ENCODE measurements at regions not wholly inside any gene's neighbourhood (a gene's known extent, or its start where the extent isn't known, plus 50 kb on each side); places are given as distances from the start of the nearest gene placed in this dataset.
"Not testable (repeated sequence)": the region's sequence is repeated elsewhere in the genome, so short reads cannot be mapped to it uniquely, and the experiment has no call there.

DNA sequence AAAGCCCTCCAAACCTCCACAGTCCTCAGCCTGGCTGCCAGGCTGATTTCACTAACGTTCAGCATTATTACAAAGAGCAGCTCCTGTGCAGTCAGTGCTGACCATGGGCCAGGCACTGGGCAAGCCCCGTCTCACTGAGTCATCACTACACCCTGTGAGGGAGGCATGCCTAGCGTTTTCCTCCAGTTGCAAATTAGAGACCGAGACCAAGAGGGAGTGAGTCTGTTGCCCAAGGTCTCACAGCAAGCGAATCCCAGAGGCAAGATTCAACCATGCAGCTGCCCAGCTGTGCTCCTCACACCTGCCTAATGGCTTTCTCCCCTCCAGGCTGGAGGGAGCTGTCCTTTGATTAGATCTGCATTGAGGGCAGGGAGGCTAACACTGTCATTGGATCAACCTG lies 229.3 kb upstream of the LHX5 start:
- H3K27ac ChIP-seq (replicated peaks), result no peak overlapping the region
- no peak for TF ChIP-seq REST (IDR thresholded peaks at IDR 0.05; ENCODE audit: insufficient replicate concordance, low read depth)
- no peak for TF ChIP-seq POLR2AphosphoS5 (IDR thresholded peaks at IDR 0.05; ENCODE audit: low read depth)
- no peak for TF ChIP-seq SPI1 (IDR thresholded peaks at IDR 0.05; ENCODE audit: borderline replicate concordance, low read depth)
- no peak for TF ChIP-seq GABPA (IDR thresholded peaks at IDR 0.05; ENCODE audit: low read depth)
- TF ChIP-seq CTCF (IDR thresholded peaks at IDR 0.05; ENCODE audit: insufficient read depth, low read length), result no peak
- DNase-seq (ENCODE audit: low read depth in 1 of 2, low spot score in 1 of 2), result no peak
- H3K27me3 ChIP-seq (ENCODE audit: insufficient read depth, poor library complexity, severe bottlenecking), result no peaks in the 10 kb centered on the region
- no peak overlapping the region for H3K4me3 ChIP-seq (replicated peaks; ENCODE audit: insufficient read depth, low read length)

GRCh38 chr12:113699984-113700383 lies 228.3 kb upstream of the LHX5 start:
- not testable (repeated sequence) for DNase-seq (ENCODE audit: low read depth in 1 of 2, low spot score in 1 of 2); H3K27me3 ChIP-seq (ENCODE audit: insufficient read depth, poor library complexity, severe bottlenecking); H3K4me3 ChIP-seq (replicated peaks; ENCODE audit: insufficient read depth, low read length); H3K27ac ChIP-seq (replicated peaks)

GRCh38 chr12:113698510-113698858 lies 226.8 kb upstream of the LHX5 start:
- TF ChIP-seq POLR2AphosphoS5 (IDR thresholded peaks at IDR 0.05; ENCODE audit: low read depth) (no peak), REST (IDR thresholded peaks at IDR 0.05; ENCODE audit: insufficient replicate concordance, low read depth) (no peak), GABPA (IDR thresholded peaks at IDR 0.05; ENCODE audit: low read depth) (no peak), CTCF (IDR thresholded peaks at IDR 0.05; ENCODE audit: insufficient read depth, low read length) (no peak), SPI1 (IDR thresholded peaks at IDR 0.05; ENCODE audit: borderline replicate concordance, low read depth) (no peak)
- Histone ChIP-seq H3K27me3 (ENCODE audit: insufficient read depth, poor library complexity, severe bottlenecking) (no peaks in the 10 kb centered on the region), H3K27ac (replicated peaks) (no peak overlapping the region), H3K4me3 (replicated peaks; ENCODE audit: insufficient read depth, low read length) (no peak overlapping the region)
- no peak for DNase-seq (ENCODE audit: low read depth in 1 of 2, low spot score in 1 of 2)

DNA sequence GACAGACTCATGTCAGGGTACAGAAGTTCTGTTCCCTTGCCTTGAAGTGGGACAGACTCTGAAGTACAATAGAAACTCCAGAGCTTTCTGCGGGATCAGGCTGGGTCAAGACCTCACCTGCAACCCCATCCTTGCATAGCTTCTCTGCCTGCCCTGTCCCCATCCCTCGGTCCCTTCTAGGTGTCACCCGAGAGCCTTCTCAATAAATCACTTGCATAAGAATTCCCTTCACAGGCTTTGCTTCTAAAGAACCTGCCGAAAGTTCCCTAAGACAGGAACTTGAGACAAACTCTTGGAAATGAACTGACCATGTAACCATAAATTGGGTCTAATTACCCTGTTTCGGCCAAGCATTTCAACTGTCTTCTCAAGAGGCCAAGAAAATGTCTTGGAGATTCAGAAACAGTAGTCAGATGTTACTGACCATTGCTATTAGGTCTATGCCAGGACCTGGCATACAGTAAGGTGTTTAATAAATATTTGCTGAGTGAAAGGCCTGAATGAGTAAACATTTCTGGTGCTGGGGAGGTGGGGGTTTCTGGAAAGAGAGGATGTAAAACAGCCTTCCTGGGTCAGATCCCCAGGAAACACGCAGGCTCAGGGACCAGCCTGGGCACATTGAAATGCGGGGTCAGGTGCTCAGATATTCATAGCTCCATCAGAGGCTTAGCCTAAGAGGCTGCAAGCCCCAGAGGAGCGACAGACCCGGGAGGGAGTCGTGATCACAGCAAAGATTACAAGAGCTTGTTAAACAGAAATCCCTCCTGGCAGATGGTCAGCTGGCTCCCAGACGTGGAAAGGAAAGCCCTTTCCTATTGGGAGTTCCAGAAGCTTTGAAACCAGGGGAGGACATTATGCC lies 226.2 kb upstream of the LHX5 start:
- TF ChIP-seq SPI1 (IDR thresholded peaks at IDR 0.05; ENCODE audit: borderline replicate concordance, low read depth) (no peak), CTCF (IDR thresholded peaks at IDR 0.05; ENCODE audit: insufficient read depth, low read length) (no peak), REST (IDR thresholded peaks at IDR 0.05; ENCODE audit: insufficient replicate concordance, low read depth) (no peak), POLR2AphosphoS5 (IDR thresholded peaks at IDR 0.05; ENCODE audit: low read depth) (no peak), GABPA (IDR thresholded peaks at IDR 0.05; ENCODE audit: low read depth) (no peak)
- no peak for DNase-seq (ENCODE audit: low read depth in 1 of 2, low spot score in 1 of 2)
- Histone ChIP-seq H3K4me3 (replicated peaks; ENCODE audit: insufficient read depth, low read length) (no peak overlapping the region), H3K27ac (replicated peaks) (no peak overlapping the region), H3K27me3 (ENCODE audit: insufficient read depth, poor library complexity, severe bottlenecking) (no peaks in the 10 kb centered on the region)

All from HL-60 (cell line).